ENCODE measurements at regions not wholly inside any gene's neighbourhood (a gene's known extent, or its start where the extent isn't known, plus 50 kb on each side); places are given as distances from the start of the nearest gene placed in this dataset.

DNA sequence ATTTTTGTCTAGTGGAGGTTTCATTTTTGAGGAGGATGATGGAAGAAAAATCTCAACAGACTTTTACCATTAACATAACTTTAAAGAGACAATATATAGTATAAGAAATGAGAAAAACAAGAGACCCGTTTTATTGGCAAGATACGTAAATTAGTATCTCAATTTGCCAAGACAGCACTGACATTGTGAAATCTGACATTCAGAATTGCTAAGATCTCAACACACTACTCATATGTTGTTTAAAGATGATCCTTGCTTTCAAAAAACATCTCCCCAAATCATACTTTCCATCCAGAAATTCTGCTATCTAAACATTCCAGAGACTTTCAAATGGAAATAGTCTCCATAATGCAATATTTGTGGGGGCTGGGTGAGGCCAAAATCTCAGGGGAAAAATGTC, 220.9 kb upstream of the CEP162 start:
- H3K36me3 ChIP-seq (ENCODE audit: control insufficient read depth, insufficient read depth, low read length): no peaks in the 10 kb centered on the region
- ChIA-PET POLR2A (no interaction called here), CTCF (no interaction called here)
- no peaks in the 10 kb centered on the region for H3K4me1 ChIP-seq (ENCODE audit: control insufficient read depth, insufficient read depth, low read length)
- in situ Hi-C loops (cut with HindIII; ENCODE audit: low pct_unique_long_range_greater_than_20kb, low sequenced_read_pairs): no loop called here
- no peaks in the 10 kb centered on the region for H3K27me3 ChIP-seq (ENCODE audit: control insufficient read depth, insufficient read depth, low read length)
- no peak overlapping the region for H3K4me3 ChIP-seq (ENCODE audit: low read depth in 2 of 2, low read length in 2 of 2)
- no TSS peak for BruUV-seq (replicated peaks)
- ATAC-seq (no peak), DNase-seq (ENCODE audit: low read depth, low spot score) (no peak)
- no peak overlapping the region for H3K27ac ChIP-seq (ENCODE audit: low read length)
- no peaks in the 10 kb centered on the region for H3K9me3 ChIP-seq (ENCODE audit: control insufficient read depth, insufficient read depth, low read depth, low read length)
- intact Hi-C loops (cut with micrococcal nuclease; ENCODE audit: unreplicated experiment): no loop called here
- TF ChIP-seq SIN3A (IDR thresholded peaks at IDR 0.05; ENCODE audit: borderline replicate concordance, insufficient read depth, low read depth, low read length) (no peak), POLR2AphosphoS5 (IDR thresholded peaks at IDR 0.05; ENCODE audit: low read depth, low read length) (no peak), TCF7L2 (IDR thresholded peaks at IDR 0.05; ENCODE audit: low read depth, low read length) (no peak)
- TF ChIP-seq, protein P1, sequence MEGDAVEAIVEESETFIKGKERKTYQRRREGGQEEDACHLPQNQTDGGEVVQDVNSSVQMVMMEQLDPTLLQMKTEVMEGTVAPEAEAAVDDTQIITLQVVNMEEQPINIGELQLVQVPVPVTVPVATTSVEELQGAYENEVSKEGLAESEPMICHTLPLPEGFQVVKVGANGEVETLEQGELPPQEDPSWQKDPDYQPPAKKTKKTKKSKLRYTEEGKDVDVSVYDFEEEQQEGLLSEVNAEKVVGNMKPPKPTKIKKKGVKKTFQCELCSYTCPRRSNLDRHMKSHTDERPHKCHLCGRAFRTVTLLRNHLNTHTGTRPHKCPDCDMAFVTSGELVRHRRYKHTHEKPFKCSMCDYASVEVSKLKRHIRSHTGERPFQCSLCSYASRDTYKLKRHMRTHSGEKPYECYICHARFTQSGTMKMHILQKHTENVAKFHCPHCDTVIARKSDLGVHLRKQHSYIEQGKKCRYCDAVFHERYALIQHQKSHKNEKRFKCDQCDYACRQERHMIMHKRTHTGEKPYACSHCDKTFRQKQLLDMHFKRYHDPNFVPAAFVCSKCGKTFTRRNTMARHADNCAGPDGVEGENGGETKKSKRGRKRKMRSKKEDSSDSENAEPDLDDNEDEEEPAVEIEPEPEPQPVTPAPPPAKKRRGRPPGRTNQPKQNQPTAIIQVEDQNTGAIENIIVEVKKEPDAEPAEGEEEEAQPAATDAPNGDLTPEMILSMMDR (IDR thresholded peaks at IDR 0.05): no peak
- TF ChIP-seq, protein P2, sequence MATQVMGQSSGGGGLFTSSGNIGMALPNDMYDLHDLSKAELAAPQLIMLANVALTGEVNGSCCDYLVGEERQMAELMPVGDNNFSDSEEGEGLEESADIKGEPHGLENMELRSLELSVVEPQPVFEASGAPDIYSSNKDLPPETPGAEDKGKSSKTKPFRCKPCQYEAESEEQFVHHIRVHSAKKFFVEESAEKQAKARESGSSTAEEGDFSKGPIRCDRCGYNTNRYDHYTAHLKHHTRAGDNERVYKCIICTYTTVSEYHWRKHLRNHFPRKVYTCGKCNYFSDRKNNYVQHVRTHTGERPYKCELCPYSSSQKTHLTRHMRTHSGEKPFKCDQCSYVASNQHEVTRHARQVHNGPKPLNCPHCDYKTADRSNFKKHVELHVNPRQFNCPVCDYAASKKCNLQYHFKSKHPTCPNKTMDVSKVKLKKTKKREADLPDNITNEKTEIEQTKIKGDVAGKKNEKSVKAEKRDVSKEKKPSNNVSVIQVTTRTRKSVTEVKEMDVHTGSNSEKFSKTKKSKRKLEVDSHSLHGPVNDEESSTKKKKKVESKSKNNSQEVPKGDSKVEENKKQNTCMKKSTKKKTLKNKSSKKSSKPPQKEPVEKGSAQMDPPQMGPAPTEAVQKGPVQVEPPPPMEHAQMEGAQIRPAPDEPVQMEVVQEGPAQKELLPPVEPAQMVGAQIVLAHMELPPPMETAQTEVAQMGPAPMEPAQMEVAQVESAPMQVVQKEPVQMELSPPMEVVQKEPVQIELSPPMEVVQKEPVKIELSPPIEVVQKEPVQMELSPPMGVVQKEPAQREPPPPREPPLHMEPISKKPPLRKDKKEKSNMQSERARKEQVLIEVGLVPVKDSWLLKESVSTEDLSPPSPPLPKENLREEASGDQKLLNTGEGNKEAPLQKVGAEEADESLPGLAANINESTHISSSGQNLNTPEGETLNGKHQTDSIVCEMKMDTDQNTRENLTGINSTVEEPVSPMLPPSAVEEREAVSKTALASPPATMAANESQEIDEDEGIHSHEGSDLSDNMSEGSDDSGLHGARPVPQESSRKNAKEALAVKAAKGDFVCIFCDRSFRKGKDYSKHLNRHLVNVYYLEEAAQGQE (IDR thresholded peaks at IDR 0.05; ENCODE audit: insufficient read depth in 1 of 2, low read depth in 2 of 2, low read length in 1 of 2): no peak

DNA sequence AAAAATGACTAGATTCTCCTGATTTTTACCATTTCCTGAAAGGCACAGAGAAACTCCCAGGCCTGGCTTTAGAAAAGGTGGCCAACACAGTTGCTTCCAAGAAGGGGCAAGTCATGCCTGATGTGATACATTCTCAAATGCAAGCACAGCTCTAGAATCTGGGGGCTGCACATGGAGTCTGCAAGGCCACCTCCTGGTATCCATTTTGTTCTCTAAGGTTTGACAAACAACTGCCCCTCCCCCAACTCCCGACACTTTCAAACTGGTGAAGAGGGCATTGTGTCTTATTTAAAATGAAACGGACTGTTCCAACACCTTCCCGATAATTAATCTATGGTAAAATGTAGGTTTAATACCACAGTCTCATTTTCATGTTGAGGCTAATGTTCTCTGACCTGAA, 220.2 kb upstream of the CEP162 start:
- Histone ChIP-seq H3K4me3 (ENCODE audit: low read depth in 2 of 2, low read length in 2 of 2) (no peak overlapping the region), H3K9me3 (ENCODE audit: control insufficient read depth, insufficient read depth, low read depth, low read length) (no peaks in the 10 kb centered on the region), H3K27me3 (ENCODE audit: control insufficient read depth, insufficient read depth, low read length) (no peaks in the 10 kb centered on the region), H3K27ac (ENCODE audit: low read length) (no peak overlapping the region), H3K4me1 (ENCODE audit: control insufficient read depth, insufficient read depth, low read length) (no peaks in the 10 kb centered on the region), H3K36me3 (ENCODE audit: control insufficient read depth, insufficient read depth, low read length) (no peaks in the 10 kb centered on the region)
- POLR2A ChIA-PET: no interaction called here
- in situ Hi-C loops (cut with HindIII; ENCODE audit: low pct_unique_long_range_greater_than_20kb, low sequenced_read_pairs): no loop called here
- BruUV-seq (replicated peaks): no TSS peak
- ATAC-seq (no peak), DNase-seq (ENCODE audit: low read depth, low spot score) (no peak)
- CTCF ChIA-PET: no interaction called here
- intact Hi-C loops (cut with micrococcal nuclease; ENCODE audit: unreplicated experiment): no loop called here
- TF ChIP-seq TCF7L2 (IDR thresholded peaks at IDR 0.05; ENCODE audit: low read depth, low read length): no peak
- no peak for TF ChIP-seq POLR2AphosphoS5 (IDR thresholded peaks at IDR 0.05; ENCODE audit: low read depth, low read length)
- TF ChIP-seq SIN3A (IDR thresholded peaks at IDR 0.05; ENCODE audit: borderline replicate concordance, insufficient read depth, low read depth, low read length): no peak
- TF ChIP-seq, protein P1 (IDR thresholded peaks at IDR 0.05): no peak
- TF ChIP-seq, protein P2 (IDR thresholded peaks at IDR 0.05; ENCODE audit: insufficient read depth in 1 of 2, low read depth in 2 of 2, low read length in 1 of 2): no peak
